HG03066 (cell line): ENCODE measurements at regions not wholly inside any gene's neighbourhood (a gene's known extent, or its start where the extent isn't known, plus 50 kb on each side); places are given as distances from the start of the nearest gene placed in this dataset.

Experiments used
- ATAC-seq: cut with Tn5 transposase; IDR thresholded peaks from one replicate; pipeline ENCODE4 v1.9.1; 2021; ENCODE audit warnings: low read depth; ENCODE audit not compliant: unreplicated experiment

DNA sequence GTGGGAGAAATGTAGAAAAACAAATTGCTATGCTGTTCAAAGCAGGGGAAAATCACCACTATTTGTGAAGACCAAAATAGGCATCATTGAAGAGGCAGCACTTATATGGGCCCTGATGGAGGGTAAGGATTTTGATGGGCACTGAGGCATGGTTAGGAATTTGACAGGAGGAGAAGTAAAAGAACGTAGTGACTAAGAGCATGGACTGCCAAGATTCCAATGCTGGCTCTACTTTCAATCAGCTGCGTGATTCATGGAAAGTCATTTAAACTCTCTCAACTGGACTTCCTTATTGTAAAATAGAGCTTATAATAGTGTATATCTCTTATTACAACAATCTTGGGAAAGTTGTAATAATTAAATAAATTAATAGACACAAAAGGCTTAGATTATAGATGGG, 267.7 kb upstream of the G2E3 start:
- ATAC-seq: no peak

GRCh38 chr14:30292541-30292940, 266.4 kb upstream of the G2E3 start:
- ATAC-seq: no peak

- ATAC-seq: no peak
Observed at GRCh38 chr14:30295980-30296379, 263.0 kb upstream of the G2E3 start.

GRCh38 chr14:30296931-30297405, 262.0 kb upstream of the G2E3 start:
- ATAC-seq: no peak

- no peak for ATAC-seq
Observed at GRCh38 chr14:30297876-30298795, 260.8 kb upstream of the G2E3 start.

DNA sequence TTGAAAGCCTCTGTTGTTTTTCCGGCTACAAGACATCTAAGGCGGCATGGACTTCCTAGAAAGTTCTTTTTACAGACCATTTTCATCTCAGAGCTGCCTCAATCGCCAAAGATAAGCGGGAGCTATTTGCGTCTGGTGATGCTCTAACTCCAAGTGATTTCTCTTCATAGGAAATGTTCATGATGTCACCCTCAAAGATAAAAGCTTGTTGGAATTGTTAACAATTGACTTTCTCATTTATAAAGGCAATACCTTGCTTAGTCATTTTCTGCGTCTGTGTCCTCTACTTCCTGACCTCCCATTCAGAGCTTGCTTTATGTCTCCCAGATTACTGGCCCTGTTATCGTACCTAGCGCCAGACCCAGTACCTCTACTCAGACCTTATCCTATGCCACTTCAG, 259.0 kb upstream of the G2E3 start:
- no peak for ATAC-seq

DNA sequence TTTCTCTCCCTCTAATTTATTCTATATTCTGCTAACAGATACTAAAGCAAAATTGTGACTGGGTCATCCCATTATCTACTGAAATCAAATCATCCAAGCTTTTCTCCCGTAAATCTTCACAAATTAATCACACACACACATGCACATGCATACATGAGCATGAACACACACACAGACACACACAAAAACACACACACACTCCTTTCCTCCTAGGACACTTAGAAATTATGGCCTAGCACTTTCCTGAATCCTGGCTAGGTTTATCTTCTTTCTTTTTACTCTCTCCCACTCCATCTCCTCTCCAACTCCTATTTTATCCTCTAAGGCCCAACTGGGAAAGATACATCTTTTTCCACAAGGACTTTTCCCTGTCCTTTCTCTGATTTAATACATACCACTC, 255.6 kb upstream of the G2E3 start:
- no peak for ATAC-seq

GRCh38 chr14:30305346-30305745, 253.6 kb upstream of the G2E3 start:
- ATAC-seq: no peak

DNA sequence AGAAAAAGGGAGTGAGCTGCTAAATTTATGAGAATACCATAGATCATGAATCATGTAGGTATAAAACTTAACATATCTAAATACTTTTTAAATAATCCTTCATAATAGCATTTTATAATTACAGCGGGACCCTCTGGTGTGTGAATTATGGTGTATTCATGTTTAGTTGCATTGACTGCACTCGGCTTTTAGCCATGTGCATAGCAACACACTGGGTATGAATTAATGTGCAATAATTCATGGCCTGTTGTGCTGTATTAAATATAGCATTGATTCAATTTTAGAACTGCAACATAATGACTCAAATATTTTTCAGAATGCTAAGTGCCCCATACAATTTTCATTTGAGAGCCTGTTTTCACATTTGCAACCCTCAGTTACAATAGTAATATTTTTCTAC, 249.6 kb upstream of the G2E3 start:
- ATAC-seq: no peak

DNA sequence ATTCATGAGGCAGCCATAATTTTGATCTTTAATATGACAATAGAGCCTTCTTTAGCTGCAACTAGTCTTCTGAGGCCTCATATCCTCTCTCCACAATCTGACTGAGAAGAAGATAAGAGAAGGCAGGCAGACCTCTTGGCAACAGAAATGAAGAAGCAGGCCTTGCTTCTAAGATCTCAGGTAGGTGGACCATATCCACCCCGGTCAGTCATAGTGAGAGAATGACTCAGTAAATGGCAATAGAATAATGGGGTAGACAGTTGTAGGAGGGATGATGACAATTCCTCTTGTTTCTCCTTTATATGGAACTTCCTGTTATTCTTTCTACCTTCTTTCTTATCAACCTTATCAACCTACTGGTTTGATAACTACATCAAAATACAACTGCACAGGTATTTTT, 246.7 kb upstream of the G2E3 start:
- ATAC-seq: no peak

DNA sequence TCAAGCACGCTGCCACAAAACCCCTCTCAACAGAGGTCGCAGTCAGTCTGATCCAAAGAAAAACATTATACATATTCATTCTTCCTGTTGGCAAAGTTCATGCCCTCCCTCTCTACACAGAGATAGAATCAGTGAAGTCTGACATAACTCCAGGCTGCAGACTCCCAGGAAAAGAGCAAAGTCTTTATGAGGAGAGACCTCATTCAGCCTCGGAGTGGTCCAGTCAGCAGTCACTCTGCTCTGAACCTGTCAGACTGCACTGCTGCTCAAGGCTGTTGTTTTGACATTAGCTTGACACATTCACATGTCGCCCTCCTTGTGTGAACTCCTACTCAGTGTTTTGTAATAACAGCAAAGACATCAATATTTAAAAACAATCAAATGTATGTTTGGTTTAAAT, 241.2 kb upstream of the G2E3 start:
- no peak for ATAC-seq

DNA sequence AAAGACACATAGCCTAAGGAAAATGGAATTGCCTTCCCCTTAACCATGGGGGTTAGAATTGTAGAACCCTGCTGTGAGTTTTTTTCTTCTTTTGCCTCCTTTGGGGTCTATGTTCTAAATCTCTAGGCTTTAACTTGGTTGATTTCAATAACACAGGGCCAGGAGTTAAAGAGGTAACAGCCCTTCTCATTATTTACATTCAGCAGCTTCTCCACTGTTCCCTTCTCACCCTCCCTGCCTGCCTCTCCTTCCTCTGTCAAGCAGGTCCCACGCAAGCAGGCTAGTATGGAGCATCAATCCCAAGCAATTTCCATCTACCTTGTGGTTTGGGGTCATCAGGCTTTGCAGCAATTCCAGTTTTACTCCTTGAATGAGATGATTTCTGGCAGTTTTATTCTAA, 236.1 kb upstream of the G2E3 start:
- no peak for ATAC-seq

- ATAC-seq: no peak
Observed at GRCh38 chr14:30330033-30330432, 228.9 kb upstream of the G2E3 start.

GRCh38 chr14:30330445-30330844, 228.5 kb upstream of the G2E3 start:
- ATAC-seq: no peak

DNA sequence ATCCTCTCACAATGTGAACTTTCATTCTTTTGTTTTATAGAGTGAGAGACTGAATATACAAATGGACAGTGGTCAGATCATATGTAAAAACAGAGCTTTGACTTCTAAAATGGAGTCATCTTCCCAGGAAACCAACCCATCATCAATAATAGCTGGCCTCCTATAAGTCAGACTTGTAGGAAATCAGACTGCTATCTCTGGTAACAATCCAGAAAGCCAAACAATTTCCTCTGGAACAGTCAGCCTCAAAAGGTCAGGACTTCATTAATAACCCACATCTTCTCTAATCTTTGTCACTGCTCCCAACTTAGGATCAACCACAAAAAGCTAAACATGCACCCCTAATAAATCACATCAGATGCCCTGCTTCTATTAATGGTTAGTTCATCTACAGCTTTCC, 227.9 kb upstream of the G2E3 start:
- ATAC-seq: no peak

- no peak for ATAC-seq
Observed at GRCh38 chr14:30332374-30332773, 226.6 kb upstream of the G2E3 start.

GRCh38 chr14:30333934-30334333, 225.0 kb upstream of the G2E3 start:
- no peak for ATAC-seq

GRCh38 chr14:30337456-30337855, 221.5 kb upstream of the G2E3 start:
- ATAC-seq: no peak

- ATAC-seq: no peak
Observed at GRCh38 chr14:30339311-30339901, 219.6 kb upstream of the G2E3 start.

DNA sequence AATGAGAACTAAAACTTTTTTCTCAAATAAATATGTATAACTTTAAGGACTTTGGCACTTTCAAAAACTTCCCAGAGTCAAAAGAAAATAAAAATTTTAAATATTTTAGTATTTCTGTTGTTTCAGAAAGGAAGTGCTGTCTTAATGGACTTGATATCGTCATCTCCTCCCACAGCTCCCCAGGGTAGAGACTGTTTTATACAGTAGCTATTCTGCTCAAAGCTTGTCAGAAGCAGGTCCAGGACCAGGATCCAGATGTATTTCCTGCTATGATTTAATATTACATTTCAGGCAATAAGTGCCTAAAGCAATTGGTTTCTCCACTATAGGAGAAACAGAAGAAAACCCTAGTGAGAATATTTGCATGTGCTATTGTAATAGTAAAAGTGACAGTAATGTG, 218.5 kb upstream of the G2E3 start:
- no peak for ATAC-seq

DNA sequence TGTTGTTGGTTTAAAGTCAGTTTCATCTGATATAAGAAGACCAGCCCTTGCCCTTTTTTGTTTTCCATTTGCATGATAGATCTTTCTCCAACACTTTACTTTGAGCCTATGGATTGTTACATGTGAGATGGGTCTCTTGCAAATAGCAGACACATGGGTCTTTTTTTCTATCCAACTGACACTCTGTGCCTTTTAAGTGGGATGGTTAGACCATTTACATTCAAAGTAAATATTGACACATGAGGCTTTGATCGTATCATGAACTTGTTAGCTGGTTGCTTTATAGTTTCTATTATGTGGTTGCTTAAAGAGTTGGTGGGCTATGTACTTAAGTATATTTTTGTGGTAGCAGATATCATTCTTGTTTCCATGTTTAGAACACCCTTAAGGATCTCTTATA, 213.4 kb upstream of the G2E3 start:
- no peak for ATAC-seq

GRCh38 chr14:30348445-30348844, 210.5 kb upstream of the G2E3 start:
- ATAC-seq: no peak
